T47D (cell line): ENCODE measurements at regions not wholly inside any gene's neighbourhood (a gene's known extent, or its start where the extent isn't known, plus 50 kb on each side); places are given as distances from the start of the nearest gene placed in this dataset.

Experiments
- DNase-seq, 2 experiments: peaks; one replicate each; pipeline versions ENCODE4 v3.0.0 to v3.0.0-alpha.2; 2011 to 2012; ENCODE audit warnings: low read depth in 1 of 2, low spot score in 1 of 2
- JUND ChIP-seq: IDR thresholded peaks from 2 replicates; pipeline ENCODE4 v1.6.1; 2012; ENCODE audit warnings: low read depth
- in situ Hi-C: cut with HindIII; loops from 2 replicates; pipeline ENCODE4 v1.10.0; 2016; ENCODE audit warnings: low sequenced_read_pairs, low pct_unique_long_range_greater_than_20kb

DNA sequence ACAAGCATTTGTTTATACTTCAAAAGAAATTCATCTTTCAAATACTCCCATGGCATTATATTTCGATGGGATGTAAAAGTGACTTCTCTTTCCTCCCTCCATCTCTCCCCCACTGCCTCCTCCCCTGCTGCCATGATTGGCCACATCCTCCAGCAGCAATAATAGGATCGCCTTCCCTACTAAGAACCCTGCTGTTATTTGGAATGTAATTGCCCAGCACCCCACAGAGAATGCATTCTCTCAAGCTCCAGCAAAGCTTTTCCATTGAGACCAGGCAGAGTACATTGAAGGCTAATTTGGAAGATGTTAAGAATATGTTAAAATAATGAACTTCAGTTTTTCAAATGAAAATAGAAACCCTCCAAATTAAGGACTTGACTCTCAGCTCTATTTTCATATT, 375.4 kb upstream of the ACVR2A start:
- in situ Hi-C loops, result no loop called here
- no peak for DNase-seq
- no peak for TF ChIP-seq JUND

DNA sequence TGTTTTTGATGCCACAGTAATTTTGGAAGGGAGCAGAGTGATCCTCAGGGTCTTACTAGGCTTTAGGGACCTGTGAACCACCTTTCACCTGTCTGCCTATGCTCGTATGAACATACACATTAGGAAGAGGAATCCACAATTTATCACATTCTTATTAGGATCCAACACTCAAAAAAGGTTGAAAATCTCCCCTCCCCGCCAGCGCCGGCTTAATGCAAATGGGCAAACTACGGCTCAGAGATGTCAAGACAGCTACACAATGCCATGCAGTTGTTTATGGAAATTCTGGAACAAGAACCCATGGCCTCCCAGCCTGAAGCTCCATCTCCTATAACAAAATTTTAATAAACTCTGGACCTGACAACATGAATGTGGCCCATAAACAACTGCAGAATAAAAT, 375.9 kb upstream of the ACVR2A start:
- TF ChIP-seq JUND, result no peak
- in situ Hi-C loops, result no loop called here

DNA sequence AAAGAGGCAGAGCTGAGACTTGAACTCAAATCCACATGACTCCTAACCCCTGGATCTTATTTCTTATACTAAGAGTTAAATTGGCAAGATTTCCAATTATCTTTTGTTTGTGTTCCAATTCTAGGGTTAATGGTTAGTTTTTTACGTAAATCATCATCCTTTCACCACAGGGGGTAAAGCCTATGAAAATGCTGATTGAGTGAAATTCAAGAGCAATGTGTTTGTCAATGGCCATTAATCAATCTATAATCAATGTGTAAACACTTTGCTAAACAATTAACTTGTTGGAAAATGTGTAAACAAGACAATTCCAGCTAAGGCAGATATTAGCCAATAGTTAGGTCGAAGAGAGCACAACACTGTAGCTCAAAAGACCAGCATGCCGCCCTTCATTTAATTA, 376.5 kb upstream of the ACVR2A start:
- DNase-seq, result no peak
- in situ Hi-C loops, result no loop called here
- no peak for TF ChIP-seq JUND

More for the DNA sequence above, 375.9 kb upstream of the ACVR2A start:
- DNase-seq, result no peak

DNA sequence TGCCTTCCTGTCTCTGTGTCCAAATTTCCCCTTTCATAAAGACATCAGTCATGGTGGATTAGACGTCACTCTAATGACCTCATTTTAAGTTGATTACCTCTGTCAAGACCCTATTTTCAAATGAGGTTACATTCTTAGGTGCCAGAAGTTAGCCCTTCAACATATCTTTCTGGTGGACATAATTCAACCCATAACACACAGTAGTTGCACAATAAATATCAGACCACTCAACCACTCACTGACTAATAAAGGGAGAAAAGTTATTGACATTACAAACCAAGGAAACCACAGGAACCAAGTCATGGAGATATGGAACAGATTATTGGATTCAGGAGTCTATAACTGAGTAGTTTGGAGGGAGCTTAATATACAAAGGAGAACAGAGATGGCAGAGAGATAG, 377.4 kb upstream of the ACVR2A start:
- TF ChIP-seq JUND, result no peak
- in situ Hi-C loops, result no loop called here
- no peak for DNase-seq

DNA sequence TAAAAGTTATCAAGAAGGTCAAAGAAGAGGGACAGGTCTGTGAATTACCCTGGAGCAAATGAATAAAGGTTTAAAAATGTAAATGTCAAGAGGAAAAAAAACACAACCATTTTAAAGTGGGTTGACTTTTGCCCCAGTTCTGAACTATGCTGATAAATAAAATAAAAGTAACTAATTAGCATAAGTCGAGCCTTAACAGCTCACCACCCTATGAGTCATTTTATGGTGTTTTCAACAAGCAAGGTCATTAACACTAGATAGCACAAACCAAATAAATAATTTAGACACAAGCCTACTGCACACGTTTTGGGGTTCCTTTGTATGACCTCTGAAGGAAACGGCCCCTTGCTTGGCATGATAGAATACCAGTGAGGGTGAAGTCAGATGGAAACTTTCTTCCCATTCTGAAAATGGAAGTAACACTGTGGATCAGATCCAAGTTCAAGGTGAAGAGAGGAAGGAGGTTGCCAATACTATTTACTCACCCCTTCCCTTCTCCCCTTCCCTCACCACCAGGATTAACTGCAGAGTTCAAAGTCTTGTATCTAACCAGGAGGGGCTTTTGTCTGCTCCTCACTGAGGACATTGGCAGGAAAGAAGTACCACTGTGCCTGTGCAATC, 380.0 kb upstream of the ACVR2A start:
- no peak for TF ChIP-seq JUND
- DNase-seq, result no peak
- in situ Hi-C loops, result no loop called here

DNA sequence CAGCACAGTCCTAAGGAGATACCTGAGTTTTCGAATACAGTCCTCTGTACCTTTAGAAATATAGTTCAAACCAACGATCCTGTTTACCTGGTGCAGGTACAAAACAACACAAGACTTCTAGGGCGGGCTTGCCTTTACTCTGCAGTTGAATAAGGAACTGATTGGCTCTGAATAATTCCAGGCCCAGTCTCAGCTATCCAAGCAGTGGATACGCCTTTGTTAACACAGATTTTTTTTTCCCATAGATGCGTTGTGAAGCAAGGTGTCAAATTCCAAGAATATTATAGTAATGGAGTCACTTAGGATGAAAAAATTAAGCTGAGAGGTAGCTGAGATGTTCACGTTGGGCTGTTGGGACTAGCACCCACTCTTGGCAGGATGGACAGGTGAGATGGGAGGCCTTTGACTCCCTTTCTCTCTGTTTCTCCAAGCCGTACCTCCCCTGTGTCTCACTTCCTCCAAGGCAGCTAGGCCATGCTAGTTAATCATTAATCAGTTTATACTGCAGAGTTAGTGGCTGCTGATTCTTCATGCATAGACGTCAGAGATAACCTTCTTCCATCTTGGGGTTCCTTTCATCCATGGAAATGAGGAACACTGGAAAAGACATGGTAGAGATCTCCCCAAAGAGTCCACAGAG, 380.8 kb upstream of the ACVR2A start:
- no peak for DNase-seq
- TF ChIP-seq JUND, result no peak
- in situ Hi-C loops, result no loop called here

DNA sequence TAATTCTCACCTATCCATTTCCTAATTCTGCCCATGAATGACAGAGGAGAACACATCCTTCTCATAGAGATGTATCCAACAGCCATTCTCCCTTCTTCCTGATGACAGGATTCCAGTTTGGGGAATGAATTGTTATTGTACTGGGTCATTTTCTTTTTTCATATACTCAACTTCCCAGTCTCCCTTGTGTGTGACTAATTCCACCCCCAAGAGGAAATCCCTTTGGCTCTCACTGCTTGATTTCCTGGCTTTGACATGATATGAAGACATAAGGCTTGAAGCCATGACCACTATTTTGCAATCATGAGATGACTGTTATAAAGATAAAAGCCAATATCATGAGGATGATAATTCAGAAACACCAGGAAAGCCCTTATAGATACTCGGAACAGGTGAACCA, 384.7 kb upstream of the ACVR2A start:
- TF ChIP-seq JUND, result no peak
- no peak for DNase-seq
- in situ Hi-C loops, result no loop called here

DNA sequence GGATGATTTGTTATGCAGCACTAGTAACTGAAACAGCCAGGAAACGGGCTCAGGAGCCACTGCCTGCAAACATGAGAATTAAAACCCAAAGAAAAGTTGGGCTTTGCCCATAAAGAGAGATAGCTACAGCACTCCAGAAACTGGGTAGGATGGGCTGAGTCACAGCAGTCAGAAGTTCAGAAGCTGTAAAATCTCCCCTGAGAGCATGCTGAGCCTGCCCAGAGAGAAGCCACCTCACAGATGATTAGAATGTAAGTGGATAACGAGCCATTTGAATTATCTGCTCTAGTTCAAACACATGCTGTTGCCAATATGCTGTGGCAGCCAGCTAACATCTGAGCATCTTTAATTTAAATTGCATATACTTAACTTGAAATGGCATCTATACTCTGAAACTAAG, 388.1 kb upstream of the ACVR2A start:
- DNase-seq, result no peak
- TF ChIP-seq JUND, result no peak
- in situ Hi-C loops, result no loop called here

DNA sequence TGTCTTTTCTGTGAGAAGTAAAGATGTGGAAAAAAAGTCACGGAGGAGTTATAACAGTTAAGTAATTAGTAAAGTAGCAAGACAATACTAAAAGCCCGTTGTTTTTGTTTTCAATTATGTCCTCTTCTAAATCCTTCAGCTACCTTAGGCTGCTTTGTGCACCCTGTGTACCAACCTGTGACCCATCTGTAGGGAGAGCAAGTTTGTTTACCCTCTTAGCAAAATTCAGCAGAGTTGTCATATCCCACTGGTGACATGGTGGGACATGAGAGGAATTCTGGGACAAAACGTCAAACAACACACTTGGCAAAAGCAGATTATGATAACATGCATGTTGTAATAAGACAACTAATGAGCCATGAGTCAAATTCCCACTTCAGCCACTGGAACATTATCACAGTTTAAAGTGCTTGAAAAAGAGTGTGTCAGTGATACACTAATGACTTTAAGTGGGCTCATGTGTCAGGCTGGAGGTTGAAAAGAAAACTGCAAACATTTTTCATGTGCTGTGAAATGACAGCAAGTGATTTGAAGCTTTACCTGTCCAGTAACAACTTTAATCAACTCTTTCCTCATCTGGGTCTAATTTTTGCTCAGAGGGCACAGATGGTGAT, 392.8 kb upstream of the ACVR2A start:
- no peak for TF ChIP-seq JUND
- in situ Hi-C loops, result no loop called here
- no peak for DNase-seq

DNA sequence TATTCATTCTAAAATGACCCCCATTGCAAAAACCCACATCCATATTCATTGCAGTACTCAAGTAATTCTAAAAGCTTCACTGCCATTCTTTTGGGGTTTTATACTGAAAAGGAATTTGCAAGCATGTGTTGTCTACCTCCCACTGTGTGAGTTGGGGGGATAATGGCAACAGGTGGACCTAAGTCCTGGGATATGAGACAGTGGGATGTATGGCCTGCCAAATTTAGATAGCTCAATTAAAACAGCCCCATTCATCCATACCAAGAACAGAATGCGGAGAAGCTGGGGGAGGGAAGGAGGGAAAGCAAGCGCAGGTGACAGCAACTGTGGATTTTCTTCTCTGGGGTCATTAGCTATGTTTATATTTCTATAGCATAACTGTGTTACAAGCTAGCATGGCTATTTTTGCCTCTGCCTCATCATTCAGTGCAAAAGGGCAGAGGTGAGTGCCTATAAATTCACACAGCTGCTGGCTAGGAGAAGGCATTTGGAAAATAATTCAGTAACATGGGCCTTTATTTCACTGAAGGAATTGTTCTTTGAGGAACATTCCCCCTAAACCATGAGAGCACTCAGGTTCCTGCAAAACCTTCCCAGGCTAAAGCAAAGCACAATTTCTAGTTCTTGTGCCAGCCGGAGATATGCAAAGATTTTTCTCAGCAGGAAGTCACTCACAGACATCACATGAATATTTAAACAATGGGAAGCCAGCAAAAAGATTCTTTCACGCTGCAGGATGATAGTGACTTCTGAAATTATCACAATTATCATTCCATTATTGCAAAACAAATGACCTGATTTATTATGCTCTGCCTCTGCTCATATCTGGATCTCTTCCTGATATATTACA, 393.9 kb upstream of the ACVR2A start:
- TF ChIP-seq JUND, result no peak
- DNase-seq, result no peak
- in situ Hi-C loops, result no loop called here

DNA sequence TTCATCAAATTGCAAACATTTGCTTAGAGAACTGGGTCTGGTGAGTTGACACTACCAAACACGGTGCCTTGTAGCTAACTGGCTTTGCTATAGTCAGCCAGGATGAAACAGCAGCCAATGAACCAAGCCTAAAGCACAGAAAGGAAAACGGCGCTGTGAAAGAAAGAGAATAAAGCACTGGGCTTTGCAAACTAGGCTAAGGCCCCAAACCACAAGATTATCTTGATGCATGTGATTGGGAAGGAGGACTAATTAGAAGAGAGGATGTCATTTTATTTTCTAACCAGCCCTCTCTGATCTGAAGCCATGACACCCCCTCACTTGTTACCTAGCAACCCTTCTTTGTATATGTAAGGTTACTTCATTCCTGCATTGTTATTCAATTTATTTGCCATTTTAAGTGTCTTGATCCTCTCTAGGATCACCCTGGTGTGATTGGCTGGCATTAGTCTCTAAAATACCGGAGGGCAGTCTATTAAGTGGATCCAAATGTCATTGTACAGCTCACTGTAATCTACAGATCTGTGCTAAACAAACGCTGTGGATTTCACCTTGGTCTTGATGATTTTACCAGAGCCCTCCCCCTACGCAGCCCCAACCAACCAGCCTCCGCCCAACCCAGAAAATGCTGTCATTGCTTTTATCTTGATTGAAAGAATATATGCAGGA, 395.4 kb upstream of the ACVR2A start:
- TF ChIP-seq JUND, result no peak
- in situ Hi-C loops, result no loop called here
- peak; percentile 13 to 71 for DNase-seq

DNA sequence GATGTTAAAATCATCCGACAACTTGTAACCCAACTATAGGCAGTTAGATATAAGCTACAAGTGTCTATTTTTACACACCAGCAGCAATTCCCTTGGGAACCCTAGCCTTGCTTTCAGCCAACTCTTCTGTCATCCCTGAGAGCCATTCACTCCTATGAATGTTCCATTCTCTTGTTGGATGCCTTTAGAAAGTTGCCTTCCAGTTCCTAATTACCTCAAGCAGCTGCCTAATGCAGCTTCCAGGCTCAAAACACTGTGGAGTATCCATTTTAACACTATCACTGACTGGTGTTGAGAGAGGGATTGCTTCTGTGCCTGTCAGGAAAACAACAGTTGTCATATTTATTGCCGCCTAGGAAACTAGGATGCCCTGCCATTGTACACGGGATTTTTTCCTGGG, 402.0 kb upstream of the ACVR2A start:
- in situ Hi-C loops, result no loop called here
- no peak for TF ChIP-seq JUND
- DNase-seq, result no peak
